K562 (cell line): ENCODE measurements at regions not wholly inside any gene's neighbourhood (a gene's known extent, or its start where the extent isn't known, plus 50 kb on each side); places are given as distances from the start of the nearest gene placed in this dataset.

ENCODE experiments used
- ATAC-seq: fragments of 200-7000 bp; cut with Tn5 transposase; 3 replicates; pipeline ENCODE4 v1.9.1; 2020; ENCODE audit warnings: moderate library complexity
- BruUV-seq: library from RNA; stranded (reverse); fragments of 400-500 nt; replicated peaks from 2 replicates; lab custom pipeline; 2021; lab: Mats Ljungman, UMichigan
- CTCF ChIA-PET: fragments of 300-600 bp; formaldehyde crosslinking; extraction: SDS; loops from one replicate; lab custom pipeline; 2021; ENCODE audit warnings: low intra/inter-chr PET ratio; lab: Yijun Ruan, JAX
- POLR2A ChIA-PET: fragments of 300-600, 350-650 bp; sonication (Branson Sonifier 250); formaldehyde crosslinking; extraction: SDS; loops from one replicate; lab custom pipeline; 2021; ENCODE audit warnings: antibody characterized with exemption, inconsistent platforms; lab: Yijun Ruan, JAX
- DNase-seq, 4 experiments: peaks; one replicate each; pipeline versions ENCODE4 v3.0.0 to v3.0.0-alpha.2; 2011 to 2018; ENCODE audit warnings: low spot score in 3 of 4, mixed read lengths in 3 of 4; ENCODE audit errors: extremely low read depth in 1 of 4
- FAIRE-seq: peaks from 2 replicates; lab custom pipeline; 2011; peaks lifted over from hg19 to GRCh38; lab: Jason Lieb, UNC
- H2AFZ ChIP-seq: 2 replicates; pipeline ENCODE4 v1.6.0; 2011; ENCODE audit warnings: low read depth, low read length, control low read depth, inconsistent platforms
- H3K27ac ChIP-seq: fragments of 200-600 bp; 3 replicates; pipeline ENCODE4 v1.8.0; 2011; ENCODE audit warnings: low read depth, mild to moderate bottlenecking, control low read depth, inconsistent platforms, low read length, moderate library complexity, mixed read lengths; ENCODE audit errors: extremely low read depth
- H3K27me3 ChIP-seq, 2 experiments: fragments of 300-600 bp in 1 of 2; 2 replicates in 1 of 2; 3 replicates in 1 of 2; pipeline versions ENCODE4 v1.6.0 to v1.8.0; 2011; ENCODE audit warnings: inconsistent platforms in 2 of 2, low read length in 2 of 2, mild to moderate bottlenecking in 1 of 2, mixed read lengths in 1 of 2, moderate library complexity in 1 of 2; ENCODE audit not compliant: control insufficient read depth in 2 of 2, insufficient read depth in 2 of 2
- H3K36me3 ChIP-seq: fragments of 300-600 bp; 3 replicates; pipeline ENCODE4 v1.8.0; 2011; ENCODE audit warnings: mild to moderate bottlenecking, low read length, inconsistent platforms; ENCODE audit not compliant: control insufficient read depth, insufficient read depth
- H3K4me1 ChIP-seq, 2 experiments: fragments of 200-600 bp in 1 of 2; replicated peaks in 1 of 2; 2 replicates in 1 of 2; 3 replicates in 1 of 2; pipeline versions ENCODE4 v1.5.1 to v1.8.0; 2011; ENCODE audit warnings: inconsistent platforms in 2 of 2, low read length in 2 of 2, mild to moderate bottlenecking in 1 of 2, mixed read lengths in 1 of 2, moderate library complexity in 1 of 2; ENCODE audit not compliant: control insufficient read depth in 2 of 2, insufficient read depth in 2 of 2
- H3K4me2 ChIP-seq: 2 replicates; pipeline ENCODE4 v1.6.1; 2011; ENCODE audit warnings: low read length, control low read depth, inconsistent platforms, mixed read lengths; ENCODE audit not compliant: insufficient read depth
- H3K4me3 ChIP-seq: fragments of 200-600 bp; sonication (generic), shearing (Covaris generic); 2 replicates; pipeline ENCODE4 v1.5.1; 2016; ENCODE audit warnings: control low read depth, inconsistent platforms
- H3K79me2 ChIP-seq: fragments of 200-600 bp; 3 replicates; pipeline ENCODE4 v1.8.0; 2011; ENCODE audit warnings: low read length, inconsistent platforms; ENCODE audit not compliant: control insufficient read depth, insufficient read depth
- H3K9ac ChIP-seq, 2 experiments: 2 replicates each; pipeline versions ENCODE4 v1.6.0 to v1.6.1; 2011; ENCODE audit warnings: low read depth in 2 of 2, low read length in 2 of 2, control low read depth in 1 of 2, inconsistent platforms in 1 of 2, mild to moderate bottlenecking in 1 of 2, mixed read lengths in 1 of 2; ENCODE audit not compliant: insufficient read depth in 1 of 2
- H3K9me1 ChIP-seq: one replicate; pipeline ENCODE4 v1.6.0; 2011; ENCODE audit warnings: inconsistent platforms, mild to moderate bottlenecking, low read length, moderate library complexity; ENCODE audit not compliant: control insufficient read depth, insufficient read depth
- H3K9me3 ChIP-seq: replicated peaks from 2 replicates; pipeline ENCODE4 v1.5.1; 2011; ENCODE audit warnings: low read depth, low read length, inconsistent platforms; ENCODE audit not compliant: control insufficient read depth, insufficient read depth
- H4K20me1 ChIP-seq: replicated peaks from 2 replicates; pipeline ENCODE4 v1.6.1; 2011; ENCODE audit warnings: low read length, inconsistent platforms, mixed read lengths; ENCODE audit not compliant: control insufficient read depth, insufficient read depth
- ATF7 ChIP-seq: fragments of 450-650 bp; IDR thresholded peaks from 2 replicates; pipeline ENCODE4 v1.7.1; 2014; ENCODE audit warnings: mild to moderate bottlenecking, moderate library complexity
- CREB5 ChIP-seq: fragments of 250-450 bp; sonication (Bioruptor Pico); IDR thresholded peaks from 2 replicates; pipeline ENCODE4 v1.5.0; 2020; ENCODE audit warnings: mild to moderate bottlenecking
- CTCF ChIP-seq, 3 experiments: IDR thresholded peaks in 2 of 3; conservative IDR thresholded peaks in 1 of 3; 2 replicates each; pipeline ENCODE4 v1.5.1; 2011 to 2012; ENCODE audit warnings: low read length in 3 of 3, mild to moderate bottlenecking in 3 of 3, control low read depth in 2 of 3, improper control_type of control experiment in 1 of 3, inconsistent platforms in 1 of 3, low read depth in 1 of 3, mixed read lengths in 1 of 3, moderate library complexity in 1 of 3; ENCODE audit not compliant: insufficient read depth in 2 of 3
- DACH1 ChIP-seq: fragments of 450-650 bp; IDR thresholded peaks from 2 replicates; pipeline ENCODE4 v1.6.1; 2018; ENCODE audit not compliant: partially characterized antibody
- DDX20 ChIP-seq: fragments of 450-650 bp; IDR thresholded peaks from 2 replicates; pipeline ENCODE4 v1.6.1; 2016; ENCODE audit warnings: missing genetic modification characterization, low read depth, mild to moderate bottlenecking, missing compliant biosample characterization, moderate library complexity
- FIP1L1 ChIP-seq: fragments of 200-400 bp; formaldehyde crosslinking; IDR thresholded peaks from 2 replicates; pipeline ENCODE4 v1.6.1; 2018; ENCODE audit warnings: mild to moderate bottlenecking, low read depth, low read length; ENCODE audit not compliant: poor library complexity, severe bottlenecking
- FOXK1 ChIP-seq: sonication (generic); formaldehyde crosslinking; IDR thresholded peaks from 2 replicates; pipeline ENCODE4 v1.8.0; 2022; ENCODE audit warnings: missing genetic modification reagents, mild to moderate bottlenecking, borderline replicate concordance
- MAZ ChIP-seq, 2 experiments: fragments of 450-650 bp in 1 of 2; sonication (generic) in 1 of 2; formaldehyde crosslinking; IDR thresholded peaks in 1 of 2; conservative IDR thresholded peaks in 1 of 2; 2 replicates each; pipeline versions ENCODE4 v1.4.0 to v1.5.0; 2020; ENCODE audit warnings: mild to moderate bottlenecking in 1 of 2, missing genetic modification reagents in 1 of 2
- NCOA6 ChIP-seq: fragments of 450-650 bp; IDR thresholded peaks from 2 replicates; pipeline ENCODE4 v1.6.1; 2017; ENCODE audit warnings: mild to moderate bottlenecking
- ZBTB5 ChIP-seq: fragments of 450-650 bp; IDR thresholded peaks from 2 replicates; pipeline ENCODE4 v1.6.1; 2017; ENCODE audit warnings: antibody characterized with exemption
- ZFP30 ChIP-seq: fragments of 250-450 bp; sonication (Bioruptor Pico); IDR thresholded peaks from 2 replicates; pipeline ENCODE4 v1.8.0; 2022; ENCODE audit warnings: moderate library complexity, mild to moderate bottlenecking, inconsistent platforms, borderline replicate concordance
- ZNF23 ChIP-seq: fragments of 250-450 bp; sonication (Bioruptor Pico); IDR thresholded peaks from 2 replicates; pipeline ENCODE4 v1.4.0; 2020; ENCODE audit warnings: mild to moderate bottlenecking
- ZNF778 ChIP-seq: fragments of 450-650 bp; formaldehyde crosslinking; IDR thresholded peaks from 2 replicates; pipeline ENCODE4 v1.4.0; 2020; ENCODE audit warnings: mild to moderate bottlenecking, moderate library complexity
- WGBS: fragments of 100-300 bp; shearing (Covaris generic); methylation state at CpG from one replicate; pipeline ENCODE4 v1.1.6; 2016; ENCODE audit warnings: low coverage, mixed read lengths; ENCODE audit not compliant: insufficient coverage; ENCODE audit errors: missing lambda C conversion rate; 5-methylcytosine and 5-hydroxymethylcytosine counted together
- in situ Hi-C: fragments of 300-500 bp; cut with MboI; formaldehyde crosslinking; loops from 4 replicates; pipeline ENCODE4 v1.15.0; 2018; ENCODE audit warnings: inconsistent platforms, mixed read lengths
- intact Hi-C: fragments of 100-400 bp; cut with micrococcal nuclease; formaldehyde crosslinking; loops from 2 replicates; pipeline ENCODE4 v1.14.2; 2022
- TF ChIP-seq, protein P1 (sequence below): fragments of 450-650 bp; formaldehyde crosslinking; IDR thresholded peaks from 2 replicates; pipeline ENCODE4 v1.4.0; 2020; ENCODE audit warnings: mild to moderate bottlenecking, moderate library complexity

- in situ Hi-C loops, result no loop called here
- Histone ChIP-seq H3K9me3 (no peaks in the 10 kb centered on the region), H3K36me3 (no peaks in the 10 kb centered on the region), H3K9ac (peak overlapping the region in 1 of 2 experiments; percentile 45; a peak in 2 of 4 replicates), H4K20me1 (peaks cover 4% of the 10 kb centered on the region), H3K27me3 (peaks cover 8 to 26% of the 10 kb centered on the region in 2 experiments), H3K4me1 (peaks cover 0 to 18% of the 10 kb centered on the region in 2 experiments; a peak in 2 of 5 replicates), H3K79me2 (no peaks in the 10 kb centered on the region), H3K9me1 (no peaks in the 10 kb centered on the region), H3K27ac (no peak overlapping the region), H2AFZ (peak overlapping the region; percentile 58; the same call in 1 of the 2 replicates), H3K4me2 (peak overlapping the region; percentile 38; the same call in 1 of the 2 replicates), H3K4me3 (peak overlapping the region; percentile 34)
- intact Hi-C loops, result loop anchor here (1.0 to 5.0 kb wide), 2 partner anchors 220 to 272 kb away; no protein-coding TSS in a partner anchor
- 0% methylated on average over 25 of the region's 75 CpGs for WGBS
- ChIA-PET POLR2A (interaction anchor here (0.9 kb wide), 1 partner anchor 11 kb away, joined by 4 read pairs; no protein-coding TSS in a partner anchor), CTCF (interaction anchor here (0.6 to 1.7 kb wide), 4 partner anchors 220 to 275 kb away, joined by 3 to 11 read pairs (median 3); no protein-coding TSS in a partner anchor)
- FAIRE-seq (no peak), ATAC-seq (peak; percentile 99), DNase-seq (peak; percentile 73 to 87 (median 84))
- no TSS peak for BruUV-seq
- TF ChIP-seq NCOA6 (peak; percentile 80), FIP1L1 (peak; percentile 40), FOXK1 (CRISPR knock-in tag) (no peak), CTCF (IDR thresholded peaks at IDR 0.05 in 2 of 3, conservative IDR thresholded peaks at IDR 0.05 in 1 of 3; ENCODE audit: insufficient read depth in 2 of 3, low read depth in 1 of 3, low read length in 3 of 3) (peak; percentile 70 to 90 (median 83)), DACH1 (no peak), CREB5 (no peak), ZFP30 (CRISPR knock-in tag) (no peak), DDX20 (no peak), ATF7 (0 out of 2 replicates have a peak, but pooled peaks have one; percentile 29), ZNF23 (no peak), MAZ (CRISPR knock-in tag; conservative IDR thresholded peaks at IDR 0.05 in 1 of 2, IDR thresholded peaks at IDR 0.05 in 1 of 2) (peak; percentile 65 to 74), ZNF778 (CRISPR knock-in tag) (no peak), ZBTB5 (no peak)
- TF ChIP-seq, protein P1, sequence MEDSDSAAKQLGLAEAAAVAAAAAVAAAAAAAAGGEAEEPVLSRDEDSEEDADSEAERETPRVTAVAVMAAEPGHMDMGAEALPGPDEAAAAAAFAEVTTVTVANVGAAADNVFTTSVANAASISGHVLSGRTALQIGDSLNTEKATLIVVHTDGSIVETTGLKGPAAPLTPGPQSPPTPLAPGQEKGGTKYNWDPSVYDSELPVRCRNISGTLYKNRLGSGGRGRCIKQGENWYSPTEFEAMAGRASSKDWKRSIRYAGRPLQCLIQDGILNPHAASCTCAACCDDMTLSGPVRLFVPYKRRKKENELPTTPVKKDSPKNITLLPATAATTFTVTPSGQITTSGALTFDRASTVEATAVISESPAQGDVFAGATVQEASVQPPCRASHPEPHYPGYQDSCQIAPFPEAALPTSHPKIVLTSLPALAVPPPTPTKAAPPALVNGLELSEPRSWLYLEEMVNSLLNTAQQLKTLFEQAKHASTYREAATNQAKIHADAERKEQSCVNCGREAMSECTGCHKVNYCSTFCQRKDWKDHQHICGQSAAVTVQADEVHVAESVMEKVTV (CRISPR knock-in tag), result peak; percentile 37; the same call in 1 of the 2 replicates
These were observed 111.0 kb upstream of the KLF13 start for GRCh38 chr15:31215490-31216214.
